ENCODE measurements at regions not wholly inside any gene's neighbourhood (a gene's known extent, or its start where the extent isn't known, plus 50 kb on each side); places are given as distances from the start of the nearest gene placed in this dataset.

DNA sequence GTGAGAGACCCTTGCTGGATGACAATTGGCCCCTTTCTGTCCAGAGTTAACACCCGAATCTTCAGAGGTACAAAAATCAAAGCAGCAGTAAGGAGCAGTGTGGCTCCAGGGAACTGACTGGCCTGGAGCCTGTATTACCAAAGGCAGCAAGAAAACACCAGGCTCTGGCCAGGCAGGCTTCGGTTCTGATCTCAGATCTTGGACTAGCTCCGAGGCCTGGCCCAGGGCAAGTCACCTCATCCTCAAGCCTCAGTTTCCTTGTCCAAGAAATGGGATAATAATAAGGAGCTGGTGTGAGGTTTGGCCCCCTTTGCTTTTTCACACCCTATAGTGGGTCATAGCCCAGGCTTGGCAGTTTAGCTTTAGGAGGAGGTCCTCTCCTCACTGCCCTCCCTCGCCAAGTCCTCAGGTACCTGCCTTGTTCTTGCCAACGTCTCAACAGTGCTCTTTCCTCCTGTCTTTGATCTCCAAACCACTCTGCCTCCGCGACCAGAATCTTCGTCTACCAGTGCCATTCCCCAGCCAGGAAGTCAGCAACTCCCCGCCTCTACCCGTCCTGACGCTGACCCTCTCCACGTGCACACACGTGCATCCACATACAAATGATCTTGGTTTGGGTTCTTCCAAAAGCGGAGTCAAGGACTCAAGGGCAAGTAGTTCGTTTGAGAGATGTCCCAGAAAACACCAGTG, 82.6 kb upstream of the TLE3 start:
- H3K27ac ChIP-seq (ENCODE audit: insufficient read length, low read depth, low read length): no peak overlapping the region
- Mint-ChIP-seq H3K27ac (no peak overlapping the region), H3K36me3 (ENCODE audit: insufficient read depth in 1 of 3, low read depth in 3 of 3) (no peaks in the 10 kb centered on the region), H3K4me1 (peaks cover 5 to 12% of the 10 kb centered on the region in 2 experiments), H3K27me3 (ENCODE audit: low read depth) (peaks cover 2% of the 10 kb centered on the region), H3K9me3 (no peaks in the 10 kb centered on the region), H3K4me3 (no peak overlapping the region; a peak in 2 of 5 replicates)
- H3K9ac ChIP-seq (ENCODE audit: extremely low read depth, insufficient read length, low read length): no peak overlapping the region
- H2AK5ac ChIP-seq (ENCODE audit: insufficient read length, low read length): no peak overlapping the region
- no peak overlapping the region for H3K23ac ChIP-seq (ENCODE audit: insufficient read length, low read depth, low read length)
- H3K23me2 ChIP-seq (ENCODE audit: insufficient read length, low read depth, low read length, poor library complexity, severe bottlenecking): no peaks in the 10 kb centered on the region
- no peak for DNase-seq
- no peaks in the 10 kb centered on the region for H3K9me3 ChIP-seq (ENCODE audit: control insufficient read depth, low read depth, low read length)
- H3K14ac ChIP-seq (ENCODE audit: insufficient read depth, low read length): no peak overlapping the region; the same call in 1 of the 2 replicates
- H3K79me2 ChIP-seq (ENCODE audit: insufficient read depth, low read length): no peaks in the 10 kb centered on the region
- TF ChIP-seq, protein P1, sequence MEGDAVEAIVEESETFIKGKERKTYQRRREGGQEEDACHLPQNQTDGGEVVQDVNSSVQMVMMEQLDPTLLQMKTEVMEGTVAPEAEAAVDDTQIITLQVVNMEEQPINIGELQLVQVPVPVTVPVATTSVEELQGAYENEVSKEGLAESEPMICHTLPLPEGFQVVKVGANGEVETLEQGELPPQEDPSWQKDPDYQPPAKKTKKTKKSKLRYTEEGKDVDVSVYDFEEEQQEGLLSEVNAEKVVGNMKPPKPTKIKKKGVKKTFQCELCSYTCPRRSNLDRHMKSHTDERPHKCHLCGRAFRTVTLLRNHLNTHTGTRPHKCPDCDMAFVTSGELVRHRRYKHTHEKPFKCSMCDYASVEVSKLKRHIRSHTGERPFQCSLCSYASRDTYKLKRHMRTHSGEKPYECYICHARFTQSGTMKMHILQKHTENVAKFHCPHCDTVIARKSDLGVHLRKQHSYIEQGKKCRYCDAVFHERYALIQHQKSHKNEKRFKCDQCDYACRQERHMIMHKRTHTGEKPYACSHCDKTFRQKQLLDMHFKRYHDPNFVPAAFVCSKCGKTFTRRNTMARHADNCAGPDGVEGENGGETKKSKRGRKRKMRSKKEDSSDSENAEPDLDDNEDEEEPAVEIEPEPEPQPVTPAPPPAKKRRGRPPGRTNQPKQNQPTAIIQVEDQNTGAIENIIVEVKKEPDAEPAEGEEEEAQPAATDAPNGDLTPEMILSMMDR (conservative IDR thresholded peaks at IDR 0.05): no peak
- H4K91ac ChIP-seq (ENCODE audit: insufficient read length, low read depth, low read length): no peak overlapping the region
- no CpG with 5 or more reads among the region's 15 CpGs for WGBS (ENCODE audit: extremely low coverage, insufficient read length, low lambda C conversion rate)
- no peaks in the 10 kb centered on the region for H3K4me1 ChIP-seq (ENCODE audit: insufficient read depth, low read length)
- H3T11ph ChIP-seq (ENCODE audit: low read length): no peak overlapping the region
- no peak overlapping the region for H3K4me2 ChIP-seq (ENCODE audit: insufficient read depth, insufficient read length, low read length)
- H4K20me1 ChIP-seq (ENCODE audit: control insufficient read depth, insufficient read depth, insufficient read length): no peaks in the 10 kb centered on the region
- H4K5ac ChIP-seq (ENCODE audit: insufficient read length, low read depth, low read length): no peak overlapping the region
- no peak overlapping the region for H4K8ac ChIP-seq (replicated peaks; ENCODE audit: insufficient read length, low read depth, low read length)
- H3K18ac ChIP-seq (ENCODE audit: insufficient read length, low read depth, low read length): peak overlapping the region; percentile 57
- no peak overlapping the region for H2BK15ac ChIP-seq (ENCODE audit: low read depth, low read length)
- H2BK12ac ChIP-seq (ENCODE audit: insufficient read length, low read depth, low read length): no peak overlapping the region
- no peaks in the 10 kb centered on the region for H3K79me1 ChIP-seq (ENCODE audit: insufficient read depth, low read depth, low read length, poor library complexity, severe bottlenecking)
- H2BK120ac ChIP-seq (ENCODE audit: low read depth, low read length, poor library complexity, severe bottlenecking): no peak overlapping the region
- peak overlapping the region; percentile 77 for H3K56ac ChIP-seq (ENCODE audit: insufficient read length, low read depth, low read length)
- no peak overlapping the region for H3K4ac ChIP-seq (ENCODE audit: low read depth, low read length)
- H2BK20ac ChIP-seq (ENCODE audit: low read depth, low read length, poor library complexity, severe bottlenecking): peak overlapping the region; percentile 32
- H2BK5ac ChIP-seq (ENCODE audit: insufficient read length, low read length): no peak overlapping the region
- H2AFZ ChIP-seq (ENCODE audit: low read length): no peak overlapping the region
- H3K27me3 ChIP-seq (ENCODE audit: insufficient read depth, low read length): no peaks in the 10 kb centered on the region
